Loucy (cell line): ENCODE measurements at regions not wholly inside any gene's neighbourhood (a gene's known extent, or its start where the extent isn't known, plus 50 kb on each side); places are given as distances from the start of the nearest gene placed in this dataset.

Source experiments
- H2AFZ ChIP-seq: fragments of 200-600 bp; sonication (generic); 2 replicates; pipeline ENCODE4 v1.6.0; 2016; ENCODE audit warnings: antibody characterized with exemption, mild to moderate bottlenecking, low read length, moderate library complexity
- H3F3A ChIP-seq: fragments of 200-600 bp; 2 replicates; pipeline ENCODE4 v1.6.0; 2016; ENCODE audit warnings: antibody characterized with exemption, low read depth, mild to moderate bottlenecking
- H3K27me3 ChIP-seq: fragments of 200-600 bp; sonication (generic); 2 replicates; pipeline ENCODE4 v1.6.1; 2014; ENCODE audit warnings: low read length, mild to moderate bottlenecking; ENCODE audit not compliant: insufficient read depth, poor library complexity, severe bottlenecking
- H3K36me3 ChIP-seq: fragments of 200-600 bp; sonication (generic); 2 replicates; pipeline ENCODE4 v1.6.1; 2016; ENCODE audit warnings: low read length; ENCODE audit not compliant: insufficient read depth
- H3K4me1 ChIP-seq: fragments of 200-600 bp; sonication (generic); 2 replicates; pipeline ENCODE4 v1.5.1; 2014; ENCODE audit warnings: low read length, mild to moderate bottlenecking; ENCODE audit not compliant: insufficient read depth, poor library complexity, severe bottlenecking
- H3K4me2 ChIP-seq: fragments of 200-600 bp; sonication (generic); 2 replicates; pipeline ENCODE4 v1.6.0; 2014; ENCODE audit warnings: antibody characterized with exemption, low read length, low read depth, mild to moderate bottlenecking; ENCODE audit not compliant: poor library complexity, severe bottlenecking
- H3K4me3 ChIP-seq: fragments of 200-600 bp; sonication (generic); 2 replicates; pipeline ENCODE4 v1.5.1; 2014; ENCODE audit warnings: low read length, mild to moderate bottlenecking, mixed read lengths; ENCODE audit not compliant: poor library complexity, severe bottlenecking
- H3K79me2 ChIP-seq: fragments of 200-600 bp; sonication (generic); 2 replicates; pipeline ENCODE4 v1.6.1; 2014; ENCODE audit warnings: low read length; ENCODE audit not compliant: insufficient read depth
- H3K9ac ChIP-seq: fragments of 200-600 bp; sonication (generic); 2 replicates; pipeline ENCODE4 v1.6.0; 2014; ENCODE audit warnings: mild to moderate bottlenecking, low read depth, low read length, moderate library complexity; ENCODE audit not compliant: poor library complexity, severe bottlenecking
- H3K9me2 ChIP-seq: fragments of 200-600 bp; sonication (generic); replicated peaks from 2 replicates; pipeline ENCODE4 v1.6.1; 2016; ENCODE audit warnings: low read depth, low read length, mixed read lengths
- H3K9me3 ChIP-seq: fragments of 200-600 bp; sonication (generic); 2 replicates; pipeline ENCODE4 v1.6.1; 2014; ENCODE audit warnings: mild to moderate bottlenecking, antibody characterized with exemption, low read length, low read depth; ENCODE audit not compliant: insufficient read depth
- H4K20me1 ChIP-seq: fragments of 200-600 bp; sonication (generic); 2 replicates; pipeline ENCODE4 v1.6.0; 2014; ENCODE audit warnings: antibody characterized with exemption, low read length, mild to moderate bottlenecking; ENCODE audit not compliant: insufficient read depth, poor library complexity, severe bottlenecking
- CTCF ChIP-seq: fragments of 200-600 bp; sonication (generic); conservative IDR thresholded peaks from 2 replicates; pipeline ENCODE4 v1.5.1; 2014; ENCODE audit warnings: mild to moderate bottlenecking, antibody characterized with exemption, low read length
- EZH2phosphoT487 ChIP-seq: fragments of 200-600 bp; IDR thresholded peaks from 2 replicates; pipeline ENCODE4 v1.6.1; 2018; ENCODE audit warnings: antibody characterized with exemption, mild to moderate bottlenecking, moderate library complexity, borderline replicate concordance

GRCh38 chrX:39853417-39854030 lies 244.2 kb downstream of the BCOR start:
- H3K9ac ChIP-seq: peak overlapping the region; percentile 93
- peaks cover 30% of the 10 kb centered on the region for H3K79me2 ChIP-seq
- H3K9me3 ChIP-seq: no peaks in the 10 kb centered on the region
- H3K4me1 ChIP-seq: peaks cover 77% of the 10 kb centered on the region
- no peaks in the 10 kb centered on the region for H3K27me3 ChIP-seq
- no peaks in the 10 kb centered on the region for H4K20me1 ChIP-seq
- H3K9me2 ChIP-seq: no peaks in the 10 kb centered on the region
- no peak overlapping the region for H2AFZ ChIP-seq
- TF ChIP-seq EZH2phosphoT487 (no peak), CTCF (no peak)
- peak overlapping the region; percentile 82 for H3K4me3 ChIP-seq
- peak overlapping the region; percentile 92 for H3K4me2 ChIP-seq
- H3K36me3 ChIP-seq: no peaks in the 10 kb centered on the region
- peaks cover 9% of the 10 kb centered on the region; the same call in 1 of the 2 replicates for H3F3A ChIP-seq

- Histone ChIP-seq H3K9ac (peak overlapping the region; percentile 93), H3K9me3 (no peaks in the 10 kb centered on the region), H3K27me3 (no peaks in the 10 kb centered on the region), H3K4me1 (peaks cover 81% of the 10 kb centered on the region), H3K4me3 (peak overlapping the region; percentile 82), H3K79me2 (peaks cover 30% of the 10 kb centered on the region), H3K9me2 (no peaks in the 10 kb centered on the region), H3K36me3 (no peaks in the 10 kb centered on the region), H2AFZ (no peak overlapping the region), H3K4me2 (peak overlapping the region; percentile 92), H4K20me1 (no peaks in the 10 kb centered on the region), H3F3A (peaks cover 9% of the 10 kb centered on the region; the same call in 1 of the 2 replicates)
- TF ChIP-seq EZH2phosphoT487: no peak
- peak; percentile 47 for TF ChIP-seq CTCF
These were observed 242.7 kb downstream of the BCOR start for GRCh38 chrX:39854772-39855747.

- H3K9me2 ChIP-seq: no peaks in the 10 kb centered on the region
- peaks cover 80% of the 10 kb centered on the region for H3K4me1 ChIP-seq
- peaks cover 11% of the 10 kb centered on the region; the same call in 1 of the 2 replicates for H3F3A ChIP-seq
- H3K9me3 ChIP-seq: no peaks in the 10 kb centered on the region
- no peaks in the 10 kb centered on the region for H4K20me1 ChIP-seq
- H3K9ac ChIP-seq: peak overlapping the region; percentile 93
- H3K36me3 ChIP-seq: no peaks in the 10 kb centered on the region
- peak overlapping the region; percentile 92 for H3K4me2 ChIP-seq
- peaks cover 30% of the 10 kb centered on the region for H3K79me2 ChIP-seq
- H3K27me3 ChIP-seq: no peaks in the 10 kb centered on the region
- peak overlapping the region; percentile 82 for H3K4me3 ChIP-seq
- no peak for TF ChIP-seq EZH2phosphoT487
- TF ChIP-seq CTCF: no peak
- H2AFZ ChIP-seq: no peak overlapping the region
These were observed 242.0 kb downstream of the BCOR start for GRCh38 chrX:39855748-39856129.
